ENCODE measurements at regions not wholly inside any gene's neighbourhood (a gene's known extent, or its start where the extent isn't known, plus 50 kb on each side); places are given as distances from the start of the nearest gene placed in this dataset.

DNA sequence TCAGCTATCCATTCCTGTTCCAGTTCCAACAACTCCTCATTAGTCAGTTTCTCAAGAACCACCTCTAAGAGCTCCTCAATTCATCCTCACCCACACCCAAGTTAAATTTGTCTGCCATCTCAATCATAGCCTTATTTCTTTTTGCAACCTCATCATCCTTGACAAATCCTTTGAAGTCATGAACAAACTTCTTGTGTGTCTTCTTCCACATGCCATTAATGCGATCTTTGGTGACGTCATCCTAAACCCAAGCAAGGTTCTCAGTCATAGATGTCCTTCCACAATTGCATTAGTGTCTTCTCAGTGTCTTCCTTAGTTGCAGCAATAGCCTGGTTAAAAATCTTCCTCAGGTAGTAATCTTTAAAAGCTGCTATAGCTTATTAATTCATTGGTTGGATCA is 71.2 kb upstream of the FSIP2 start:
- TF ChIP-seq KDM1A (IDR thresholded peaks at IDR 0.05; ENCODE audit: borderline replicate concordance, low read length): no peak
- no peak for TF ChIP-seq MAFK (IDR thresholded peaks at IDR 0.05; ENCODE audit: low read depth, low read length)
- TF ChIP-seq TAF7 (optimal IDR thresholded peaks at IDR 0.05; ENCODE audit: borderline replicate concordance, low read depth, low read length): no peak

Data from H1 (cell line).